Cerebellar cortex (tissue), 1 donor: ENCODE measurements at regions not wholly inside any gene's neighbourhood (a gene's known extent, or its start where the extent isn't known, plus 50 kb on each side); places are given as distances from the start of the nearest gene placed in this dataset.

Source experiments
- DNase-seq: peaks from one replicate; pipeline ENCODE4 v3.0.0-alpha.2; 2015; ENCODE audit warnings: low spot score

DNA sequence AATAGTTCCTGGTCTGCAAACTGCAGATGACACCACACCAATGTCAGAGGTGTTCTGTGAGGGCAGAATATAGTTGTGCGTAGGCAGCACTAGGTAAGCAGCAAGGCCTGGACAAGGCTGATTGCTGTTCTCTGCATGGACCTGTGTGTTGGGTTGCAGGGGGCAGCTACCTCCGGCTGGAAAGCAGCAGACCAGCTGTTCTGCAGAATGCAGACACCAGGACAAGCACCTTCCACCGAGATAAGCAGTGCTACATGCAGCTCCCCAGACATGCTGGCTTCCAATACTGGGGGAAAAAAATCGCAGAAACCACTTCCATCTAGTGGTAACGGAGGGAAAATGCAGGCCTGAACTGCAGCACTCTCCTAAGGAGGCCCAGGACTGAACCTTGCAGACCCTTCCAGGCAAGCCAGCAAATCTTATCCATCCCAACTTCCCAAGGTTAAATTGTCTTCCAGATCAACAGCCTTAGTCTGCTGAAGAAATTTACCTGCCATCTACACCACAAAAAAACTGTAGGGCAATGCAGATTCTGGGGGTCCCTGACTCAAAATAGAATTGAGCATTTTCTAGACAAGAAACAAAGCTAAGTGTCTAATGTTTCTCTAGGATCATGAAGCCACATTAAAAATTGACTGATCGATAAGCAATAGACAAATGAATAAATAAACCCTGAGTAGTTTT is 50.5 kb upstream of the COBL start:
- peak; percentile 82 for DNase-seq
